ENCODE measurements at regions not wholly inside any gene's neighbourhood (a gene's known extent, or its start where the extent isn't known, plus 50 kb on each side); places are given as distances from the start of the nearest gene placed in this dataset.

GRCh38 chr7:113408999-113409398 is 290.6 kb upstream of the SMIM30 start:
- no peaks in the 10 kb centered on the region for H3K27me3 ChIP-seq

GRCh38 chr7:113405296-113406056 is 287.1 kb upstream of the SMIM30 start:
- Histone ChIP-seq H3K4me3 (no peak overlapping the region), H3K9ac (ENCODE audit: low read depth in 2 of 2, low read length in 2 of 2) (no peak overlapping the region), H3K4me1 (no peaks in the 10 kb centered on the region), H3K9me3 (no peaks in the 10 kb centered on the region), H3K27me3 (no peaks in the 10 kb centered on the region), H3K27ac (no peak overlapping the region), H3K36me3 (no peaks in the 10 kb centered on the region)
- intact Hi-C loops (cut with DNase I), result no loop called here
- no peak for TF ChIP-seq CTCF (IDR thresholded peaks at IDR 0.05)
- no peak for DNase-seq

More at GRCh38 chr7:113408999-113409398, 290.6 kb upstream of the SMIM30 start:
- Histone ChIP-seq H3K9me3 (no peaks in the 10 kb centered on the region), H3K4me1 (no peaks in the 10 kb centered on the region), H3K36me3 (no peaks in the 10 kb centered on the region), H3K4me3 (no peak overlapping the region), H3K27ac (no peak overlapping the region), H3K9ac (ENCODE audit: low read depth in 2 of 2, low read length in 2 of 2) (no peak overlapping the region)
- DNase-seq, result no peak
- intact Hi-C loops (cut with DNase I), result no loop called here
- no peak for TF ChIP-seq CTCF (IDR thresholded peaks at IDR 0.05)

- Histone ChIP-seq H3K27ac (no peak overlapping the region), H3K9ac (ENCODE audit: low read depth in 2 of 2, low read length in 2 of 2) (no peak overlapping the region), H3K27me3 (no peaks in the 10 kb centered on the region), H3K4me3 (no peak overlapping the region), H3K4me1 (no peaks in the 10 kb centered on the region), H3K9me3 (no peaks in the 10 kb centered on the region), H3K36me3 (no peaks in the 10 kb centered on the region)
- intact Hi-C loops (cut with DNase I), result no loop called here
- DNase-seq, result no peak
- no peak for TF ChIP-seq CTCF (IDR thresholded peaks at IDR 0.05)
These were observed 285.9 kb upstream of the SMIM30 start for GRCh38 chr7:113404245-113404644.

GRCh38 chr7:113402482-113402881 is 284.1 kb upstream of the SMIM30 start:
- H3K4me1 ChIP-seq, result no peaks in the 10 kb centered on the region
- no peak overlapping the region for H3K4me3 ChIP-seq
- H3K27ac ChIP-seq, result no peak overlapping the region
- no peak for DNase-seq
- no peak for TF ChIP-seq CTCF (IDR thresholded peaks at IDR 0.05)
- H3K27me3 ChIP-seq, result no peaks in the 10 kb centered on the region
- intact Hi-C loops (cut with DNase I), result no loop called here
- H3K36me3 ChIP-seq, result no peaks in the 10 kb centered on the region
- no peak overlapping the region for H3K9ac ChIP-seq (ENCODE audit: low read depth in 2 of 2, low read length in 2 of 2)
- H3K9me3 ChIP-seq, result no peaks in the 10 kb centered on the region

GRCh38 chr7:113402005-113402404 is 283.7 kb upstream of the SMIM30 start:
- intact Hi-C loops (cut with DNase I), result no loop called here
- no peak for DNase-seq
- TF ChIP-seq CTCF (IDR thresholded peaks at IDR 0.05), result no peak
- Histone ChIP-seq H3K4me3 (no peak overlapping the region), H3K27me3 (no peaks in the 10 kb centered on the region), H3K9me3 (no peaks in the 10 kb centered on the region), H3K27ac (no peak overlapping the region), H3K36me3 (no peaks in the 10 kb centered on the region), H3K9ac (ENCODE audit: low read depth in 2 of 2, low read length in 2 of 2) (no peak overlapping the region), H3K4me1 (no peaks in the 10 kb centered on the region)
